ENCODE measurements at regions not wholly inside any gene's neighbourhood (a gene's known extent, or its start where the extent isn't known, plus 50 kb on each side); places are given as distances from the start of the nearest gene placed in this dataset.
"Not testable (repeated sequence)": the region's sequence is repeated elsewhere in the genome, so short reads cannot be mapped to it uniquely, and the experiment has no call there.

DNA sequence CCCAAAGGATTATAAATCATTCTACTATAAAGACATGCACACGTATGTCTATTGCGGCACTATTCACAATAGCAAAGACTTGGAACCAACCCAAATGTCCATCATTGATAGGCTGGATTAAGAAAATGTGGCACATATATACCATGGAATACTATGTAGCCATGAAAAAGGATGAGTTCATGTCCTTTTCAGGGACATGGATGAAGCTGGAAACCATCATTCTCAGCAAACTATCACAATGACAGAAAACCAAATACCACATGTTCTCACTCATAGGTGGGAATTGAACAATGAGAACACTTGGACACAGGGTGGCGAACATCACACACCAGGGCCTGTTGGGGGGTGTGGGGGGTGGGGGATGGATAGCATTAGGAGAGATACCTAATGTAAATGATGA is 273.8 kb downstream of the DEPDC1B start:
- H3K79me2 ChIP-seq (ENCODE audit: control insufficient read depth, insufficient read depth, low read length); H3K27ac ChIP-seq (ENCODE audit: control insufficient read depth, insufficient read depth); SMC1A ChIA-PET (ENCODE audit: uncharacterized antibody, unreplicated experiment); ATAC-seq; CTCF ChIA-PET; FAIRE-seq; in situ Hi-C loops (cut with MboI); H3K4me3 ChIP-seq; DNase-seq (ENCODE audit: low read depth, low spot score); H3K4me1 ChIP-seq (ENCODE audit: control insufficient read depth, insufficient read depth, low read length); BruUV-seq (replicated peaks); H3K4me2 ChIP-seq (ENCODE audit: control insufficient read depth, insufficient read depth); H4K20me1 ChIP-seq (ENCODE audit: control insufficient read depth, insufficient read depth); H3K9me3 ChIP-seq (replicated peaks; ENCODE audit: control insufficient read depth, insufficient read depth, low read length); H3K36me3 ChIP-seq (ENCODE audit: control insufficient read depth in 2 of 2, insufficient read depth in 2 of 2, low read length in 1 of 2); RAD21 ChIA-PET (ENCODE audit: unreplicated experiment); intact Hi-C loops (cut with micrococcal nuclease; ENCODE audit: unreplicated experiment); H2AFZ ChIP-seq (ENCODE audit: control insufficient read depth, low read depth, low read length); H3K9ac ChIP-seq (ENCODE audit: control insufficient read depth, insufficient read depth, low read length); POLR2A ChIA-PET; H3K27me3 ChIP-seq (replicated peaks in 1 of 2; ENCODE audit: control insufficient read depth in 2 of 2, insufficient read depth in 2 of 2, low read length in 1 of 2): not testable (repeated sequence)
- 80% methylated on average over 3 of the region's 3 CpGs for WGBS (ENCODE audit: insufficient coverage, insufficient replicate concordance, low lambda C conversion rate, missing lambda C conversion rate)

DNA sequence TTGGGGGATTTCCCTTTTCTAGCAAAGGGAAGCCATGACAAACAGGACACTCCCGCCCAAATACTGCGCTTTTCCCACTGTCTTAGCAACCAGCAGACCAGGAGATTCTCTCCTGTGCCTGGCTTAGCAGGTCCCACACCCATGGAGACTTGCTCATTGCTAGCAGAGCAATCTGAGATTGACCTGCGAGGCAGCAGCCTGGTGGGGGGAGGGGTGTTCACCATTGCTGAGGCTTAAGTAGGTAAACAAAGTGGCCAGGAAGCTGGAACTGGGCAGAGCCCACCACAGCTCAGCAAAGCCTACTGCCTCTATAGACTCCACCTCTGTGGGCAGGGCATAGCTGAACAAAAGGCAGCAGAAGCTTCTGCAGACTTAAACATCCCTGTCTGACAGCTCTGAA is 279.2 kb downstream of the DEPDC1B start:
- H2AFZ ChIP-seq (ENCODE audit: control insufficient read depth, low read depth, low read length); intact Hi-C loops (cut with micrococcal nuclease; ENCODE audit: unreplicated experiment); in situ Hi-C loops (cut with MboI); H4K20me1 ChIP-seq (ENCODE audit: control insufficient read depth, insufficient read depth); H3K4me2 ChIP-seq (ENCODE audit: control insufficient read depth, insufficient read depth); BruUV-seq (replicated peaks); H3K4me1 ChIP-seq (ENCODE audit: control insufficient read depth, insufficient read depth, low read length); ATAC-seq; H3K79me2 ChIP-seq (ENCODE audit: control insufficient read depth, insufficient read depth, low read length); SMC1A ChIA-PET (ENCODE audit: uncharacterized antibody, unreplicated experiment); H3K27ac ChIP-seq (ENCODE audit: control insufficient read depth, insufficient read depth); DNase-seq (ENCODE audit: low read depth, low spot score); H3K27me3 ChIP-seq (replicated peaks in 1 of 2; ENCODE audit: control insufficient read depth in 2 of 2, insufficient read depth in 2 of 2, low read length in 1 of 2); H3K36me3 ChIP-seq (ENCODE audit: control insufficient read depth in 2 of 2, insufficient read depth in 2 of 2, low read length in 1 of 2); H3K4me3 ChIP-seq; POLR2A ChIA-PET; CTCF ChIA-PET; RAD21 ChIA-PET (ENCODE audit: unreplicated experiment); H3K9me3 ChIP-seq (replicated peaks; ENCODE audit: control insufficient read depth, insufficient read depth, low read length); FAIRE-seq; H3K9ac ChIP-seq (ENCODE audit: control insufficient read depth, insufficient read depth, low read length): not testable (repeated sequence)
- 100% methylated on average over 3 of the region's 3 CpGs for WGBS (ENCODE audit: insufficient coverage, insufficient replicate concordance, low lambda C conversion rate, missing lambda C conversion rate)
